SK-N-SH (cell line): ENCODE measurements at regions not wholly inside any gene's neighbourhood (a gene's known extent, or its start where the extent isn't known, plus 50 kb on each side); places are given as distances from the start of the nearest gene placed in this dataset.
A peak's percentile ranks its signal among the peaks of the same experiment; 100 is the strongest.

Source experiments
- CTCF ChIA-PET: fragments of 300-600, 350-600 bp; formaldehyde crosslinking; extraction: SDS; loops from one replicate; lab custom pipeline; 2021; lab: Yijun Ruan, JAX
- POLR2A ChIA-PET: fragments of 350-600 bp; sonication (Branson Sonifier 250); formaldehyde crosslinking; extraction: SDS; loops from one replicate; lab custom pipeline; 2020; ENCODE audit warnings: antibody characterized with exemption, inconsistent platforms; lab: Yijun Ruan, JAX
- DNase-seq: peaks from one replicate; pipeline ENCODE4 v3.0.0; 2012
- H2AFZ ChIP-seq: fragments of 200-600 bp; sonication (generic); 2 replicates; pipeline ENCODE4 v1.8.1; 2016; ENCODE audit warnings: antibody characterized with exemption, mild to moderate bottlenecking, low read depth
- H3F3A ChIP-seq: fragments of 200-600 bp; sonication (generic); replicated peaks from 2 replicates; pipeline ENCODE3; 2016; ENCODE audit warnings: antibody characterized with exemption, mild to moderate bottlenecking; ENCODE audit not compliant: insufficient read depth
- H3K27ac ChIP-seq, 2 experiments: fragments of 200-500 bp in 1 of 2; fragments of 200-600 bp in 1 of 2; sonication (Bioruptor generic) in 1 of 2; sonication (generic), shearing (Covaris generic) in 1 of 2; 2 replicates each; pipeline versions ENCODE4 v1.5.1 to v1.6.1; 2014 to 2016; ENCODE audit warnings: low read depth in 2 of 2, inconsistent platforms in 1 of 2, low read length in 1 of 2, mild to moderate bottlenecking in 1 of 2, mixed read lengths in 1 of 2
- H3K27me3 ChIP-seq: fragments of 200-600 bp; sonication (generic), shearing (Covaris generic); 2 replicates; pipeline ENCODE4 v1.6.1; 2016; ENCODE audit warnings: mixed run types; ENCODE audit not compliant: insufficient read depth
- H3K36me3 ChIP-seq, 2 experiments: fragments of 200-500 bp in 1 of 2; fragments of 200-600 bp in 1 of 2; sonication (Bioruptor generic) in 1 of 2; sonication (generic) in 1 of 2; replicated peaks in 1 of 2; 2 replicates each; pipeline versions ENCODE3 to v1.5.1; 2014 to 2016; ENCODE audit warnings: low read length in 1 of 2, mild to moderate bottlenecking in 1 of 2; ENCODE audit not compliant: insufficient read depth in 2 of 2, control insufficient read depth in 1 of 2
- H3K4me1 ChIP-seq, 2 experiments: fragments of 200-500 bp in 1 of 2; fragments of 200-600 bp in 1 of 2; sonication (Bioruptor generic) in 1 of 2; sonication (generic), shearing (Covaris generic) in 1 of 2; 2 replicates each; pipeline versions ENCODE4 v1.5.1 to v1.6.1; 2014 to 2016; ENCODE audit warnings: low read depth in 1 of 2, low read length in 1 of 2, mixed run types in 1 of 2; ENCODE audit not compliant: insufficient read depth in 2 of 2, control insufficient read depth in 1 of 2
- H3K4me2 ChIP-seq: fragments of 200-600 bp; sonication (generic), shearing (Covaris generic); 2 replicates; pipeline ENCODE4 v1.6.1; 2017; ENCODE audit warnings: mixed run types
- H3K4me3 ChIP-seq, 2 experiments: fragments of 200-500 bp in 1 of 2; fragments of 200-600 bp in 1 of 2; sonication (Bioruptor generic) in 1 of 2; sonication (generic), shearing (Covaris generic) in 1 of 2; 2 replicates each; pipeline versions ENCODE4 v1.5.1 to v1.8.1; 2014 to 2016; ENCODE audit warnings: low read depth in 2 of 2, inconsistent platforms in 1 of 2, low read length in 1 of 2, mild to moderate bottlenecking in 1 of 2, mixed read lengths in 1 of 2, moderate library complexity in 1 of 2
- H3K79me2 ChIP-seq: fragments of 200-600 bp; sonication (generic); 2 replicates; pipeline ENCODE4 v1.8.1; 2017; ENCODE audit warnings: mild to moderate bottlenecking; ENCODE audit not compliant: insufficient read depth
- H3K9ac ChIP-seq: fragments of 200-600 bp; sonication (generic); 2 replicates; pipeline ENCODE4 v1.6.1; 2017; ENCODE audit warnings: mixed run types
- H3K9me2 ChIP-seq: fragments of 200-600 bp; sonication (generic); 2 replicates; pipeline ENCODE4 v1.6.1; 2017; ENCODE audit warnings: mixed run types
- H3K9me3 ChIP-seq: fragments of 200-600 bp; sonication (generic); 2 replicates; pipeline ENCODE4 v1.6.1; 2017; ENCODE audit warnings: mixed run types, mild to moderate bottlenecking, moderate library complexity
- H4K20me1 ChIP-seq: fragments of 200-600 bp; sonication (generic); 2 replicates; pipeline ENCODE4 v1.6.1; 2017; ENCODE audit warnings: mild to moderate bottlenecking, mixed run types; ENCODE audit not compliant: insufficient read depth
- CHD2 ChIP-seq: fragments of 150-350 bp; IDR thresholded peaks from 2 replicates; pipeline ENCODE4 v1.6.1; 2018; ENCODE audit warnings: low read length; ENCODE audit not compliant: partially characterized antibody
- FOXJ3 ChIP-seq: sonication (generic); formaldehyde crosslinking; IDR thresholded peaks from 2 replicates; pipeline ENCODE4 v1.5.1; 2020; ENCODE audit warnings: mild to moderate bottlenecking, missing genetic modification reagents
- NFIC ChIP-seq: IDR thresholded peaks from 2 replicates; pipeline ENCODE4 v1.4.0; 2012; ENCODE audit warnings: borderline replicate concordance
- NRF1 ChIP-seq: IDR thresholded peaks from 2 replicates; pipeline ENCODE4 v1.6.1; 2012; ENCODE audit warnings: low read depth, mild to moderate bottlenecking, low read length
- RAD21 ChIP-seq: IDR thresholded peaks from 2 replicates; pipeline ENCODE4 v1.6.1; 2012; ENCODE audit warnings: mild to moderate bottlenecking, low read length
- RCOR1 ChIP-seq: fragments of 150-350 bp; IDR thresholded peaks from 2 replicates; pipeline ENCODE4 v1.6.1; 2017; ENCODE audit warnings: antibody characterized with exemption, low read length
- RXRA ChIP-seq: IDR thresholded peaks from 2 replicates; pipeline ENCODE4 v1.4.0; 2012; ENCODE audit warnings: low read depth, mild to moderate bottlenecking, borderline replicate concordance
- SIN3A ChIP-seq: IDR thresholded peaks from 2 replicates; pipeline ENCODE4 v1.6.1; 2012; ENCODE audit warnings: low read depth, mild to moderate bottlenecking, low read length, moderate library complexity, borderline replicate concordance
- YY1 ChIP-seq: IDR thresholded peaks from 2 replicates; pipeline ENCODE4 v1.4.0; 2012; ENCODE audit warnings: low read depth, mild to moderate bottlenecking
- WGBS: methylation state at CpG from one replicate; pipeline ENCODE4 v1.1.6; 2017; ENCODE audit warnings: low lambda C conversion rate; 5-methylcytosine and 5-hydroxymethylcytosine counted together
- TF ChIP-seq, protein P1 (sequence below): IDR thresholded peaks from 2 replicates; pipeline ENCODE4 v1.6.1; 2012; ENCODE audit warnings: mild to moderate bottlenecking, low read depth, low read length, moderate library complexity
- TF ChIP-seq, protein P2 (sequence below): IDR thresholded peaks from 2 replicates; pipeline ENCODE4; 2012
- TF ChIP-seq, protein P3 (sequence below): IDR thresholded peaks from 2 replicates; pipeline ENCODE4 v1.4.0; 2012; ENCODE audit warnings: low read depth, borderline replicate concordance
- TF ChIP-seq, protein P4 (sequence below): fragments of 150-350 bp; IDR thresholded peaks from 2 replicates; pipeline ENCODE4 v1.6.1; 2017; ENCODE audit warnings: antibody characterized with exemption, low read length, low read depth, borderline replicate concordance

GRCh38 chr13:47519626-47520025 lies 481.4 kb downstream of the SUCLA2 start:
- ChIA-PET POLR2A (no interaction called here), CTCF (no interaction called here)
- H3K27me3 ChIP-seq = no peaks in the 10 kb centered on the region
- 21% methylated on average over 2 of the region's 2 CpGs for WGBS
- no peak overlapping the region for H3K27ac ChIP-seq
- H3K4me1 ChIP-seq = no peaks in the 10 kb centered on the region; a peak in 1 of 4 replicates
- 0 out of 2 replicates have a peak overlapping the region, but pooled peaks have one; percentile 13 for H2AFZ ChIP-seq
- no peaks in the 10 kb centered on the region for H3K79me2 ChIP-seq
- H3K9me2 ChIP-seq = no peaks in the 10 kb centered on the region
- H3K4me3 ChIP-seq = no peak overlapping the region
- H3K9ac ChIP-seq = no peak overlapping the region
- no peaks in the 10 kb centered on the region for H3K36me3 ChIP-seq
- H4K20me1 ChIP-seq = no peaks in the 10 kb centered on the region
- no peak for DNase-seq
- no peaks in the 10 kb centered on the region for H3F3A ChIP-seq
- H3K9me3 ChIP-seq = peaks cover 11% of the 10 kb centered on the region; the same call in 1 of the 2 replicates
- no peak for TF ChIP-seq CHD2
- no peak for TF ChIP-seq RAD21
- TF ChIP-seq RXRA = no peak
- TF ChIP-seq NRF1 = no peak
- TF ChIP-seq NFIC = no peak
- TF ChIP-seq, protein P1, sequence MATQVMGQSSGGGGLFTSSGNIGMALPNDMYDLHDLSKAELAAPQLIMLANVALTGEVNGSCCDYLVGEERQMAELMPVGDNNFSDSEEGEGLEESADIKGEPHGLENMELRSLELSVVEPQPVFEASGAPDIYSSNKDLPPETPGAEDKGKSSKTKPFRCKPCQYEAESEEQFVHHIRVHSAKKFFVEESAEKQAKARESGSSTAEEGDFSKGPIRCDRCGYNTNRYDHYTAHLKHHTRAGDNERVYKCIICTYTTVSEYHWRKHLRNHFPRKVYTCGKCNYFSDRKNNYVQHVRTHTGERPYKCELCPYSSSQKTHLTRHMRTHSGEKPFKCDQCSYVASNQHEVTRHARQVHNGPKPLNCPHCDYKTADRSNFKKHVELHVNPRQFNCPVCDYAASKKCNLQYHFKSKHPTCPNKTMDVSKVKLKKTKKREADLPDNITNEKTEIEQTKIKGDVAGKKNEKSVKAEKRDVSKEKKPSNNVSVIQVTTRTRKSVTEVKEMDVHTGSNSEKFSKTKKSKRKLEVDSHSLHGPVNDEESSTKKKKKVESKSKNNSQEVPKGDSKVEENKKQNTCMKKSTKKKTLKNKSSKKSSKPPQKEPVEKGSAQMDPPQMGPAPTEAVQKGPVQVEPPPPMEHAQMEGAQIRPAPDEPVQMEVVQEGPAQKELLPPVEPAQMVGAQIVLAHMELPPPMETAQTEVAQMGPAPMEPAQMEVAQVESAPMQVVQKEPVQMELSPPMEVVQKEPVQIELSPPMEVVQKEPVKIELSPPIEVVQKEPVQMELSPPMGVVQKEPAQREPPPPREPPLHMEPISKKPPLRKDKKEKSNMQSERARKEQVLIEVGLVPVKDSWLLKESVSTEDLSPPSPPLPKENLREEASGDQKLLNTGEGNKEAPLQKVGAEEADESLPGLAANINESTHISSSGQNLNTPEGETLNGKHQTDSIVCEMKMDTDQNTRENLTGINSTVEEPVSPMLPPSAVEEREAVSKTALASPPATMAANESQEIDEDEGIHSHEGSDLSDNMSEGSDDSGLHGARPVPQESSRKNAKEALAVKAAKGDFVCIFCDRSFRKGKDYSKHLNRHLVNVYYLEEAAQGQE = no peak
- no peak for TF ChIP-seq RCOR1
- TF ChIP-seq, protein P2, sequence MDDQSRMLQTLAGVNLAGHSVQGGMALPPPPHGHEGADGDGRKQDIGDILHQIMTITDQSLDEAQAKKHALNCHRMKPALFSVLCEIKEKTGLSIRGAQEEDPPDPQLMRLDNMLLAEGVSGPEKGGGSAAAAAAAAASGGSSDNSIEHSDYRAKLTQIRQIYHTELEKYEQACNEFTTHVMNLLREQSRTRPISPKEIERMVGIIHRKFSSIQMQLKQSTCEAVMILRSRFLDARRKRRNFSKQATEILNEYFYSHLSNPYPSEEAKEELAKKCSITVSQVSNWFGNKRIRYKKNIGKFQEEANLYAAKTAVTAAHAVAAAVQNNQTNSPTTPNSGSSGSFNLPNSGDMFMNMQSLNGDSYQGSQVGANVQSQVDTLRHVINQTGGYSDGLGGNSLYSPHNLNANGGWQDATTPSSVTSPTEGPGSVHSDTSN = no peak
- TF ChIP-seq, protein P3, sequence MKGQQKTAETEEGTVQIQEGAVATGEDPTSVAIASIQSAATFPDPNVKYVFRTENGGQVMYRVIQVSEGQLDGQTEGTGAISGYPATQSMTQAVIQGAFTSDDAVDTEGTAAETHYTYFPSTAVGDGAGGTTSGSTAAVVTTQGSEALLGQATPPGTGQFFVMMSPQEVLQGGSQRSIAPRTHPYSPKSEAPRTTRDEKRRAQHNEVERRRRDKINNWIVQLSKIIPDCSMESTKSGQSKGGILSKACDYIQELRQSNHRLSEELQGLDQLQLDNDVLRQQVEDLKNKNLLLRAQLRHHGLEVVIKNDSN = no peak
- no peak for TF ChIP-seq FOXJ3
- TF ChIP-seq SIN3A = no peak
- TF ChIP-seq, protein P4, sequence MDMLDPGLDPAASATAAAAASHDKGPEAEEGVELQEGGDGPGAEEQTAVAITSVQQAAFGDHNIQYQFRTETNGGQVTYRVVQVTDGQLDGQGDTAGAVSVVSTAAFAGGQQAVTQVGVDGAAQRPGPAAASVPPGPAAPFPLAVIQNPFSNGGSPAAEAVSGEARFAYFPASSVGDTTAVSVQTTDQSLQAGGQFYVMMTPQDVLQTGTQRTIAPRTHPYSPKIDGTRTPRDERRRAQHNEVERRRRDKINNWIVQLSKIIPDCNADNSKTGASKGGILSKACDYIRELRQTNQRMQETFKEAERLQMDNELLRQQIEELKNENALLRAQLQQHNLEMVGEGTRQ = no peak
- no peak for TF ChIP-seq YY1
- TF ChIP-seq, all 33 proteins: peak for 0
- H3K4me2 ChIP-seq = no peak overlapping the region
